Retinal pigment epithelial cell (primary cell): ENCODE measurements at regions not wholly inside any gene's neighbourhood (a gene's known extent, or its start where the extent isn't known, plus 50 kb on each side); places are given as distances from the start of the nearest gene placed in this dataset.

Source experiments
- DNase-seq: peaks from one replicate; pipeline ENCODE4 v3.0.0-alpha.2; 2010; ENCODE audit warnings: low read depth
- H3K4me3 ChIP-seq: 2 replicates; pipeline ENCODE4 v1.5.1; 2011; ENCODE audit warnings: mild to moderate bottlenecking, low read length, control low read depth, moderate library complexity
- TF ChIP-seq, protein P1 (sequence below): conservative IDR thresholded peaks from 2 replicates; pipeline ENCODE4 v1.5.1; 2011; ENCODE audit warnings: low read depth, low read length, control low read depth, inconsistent platforms

DNA sequence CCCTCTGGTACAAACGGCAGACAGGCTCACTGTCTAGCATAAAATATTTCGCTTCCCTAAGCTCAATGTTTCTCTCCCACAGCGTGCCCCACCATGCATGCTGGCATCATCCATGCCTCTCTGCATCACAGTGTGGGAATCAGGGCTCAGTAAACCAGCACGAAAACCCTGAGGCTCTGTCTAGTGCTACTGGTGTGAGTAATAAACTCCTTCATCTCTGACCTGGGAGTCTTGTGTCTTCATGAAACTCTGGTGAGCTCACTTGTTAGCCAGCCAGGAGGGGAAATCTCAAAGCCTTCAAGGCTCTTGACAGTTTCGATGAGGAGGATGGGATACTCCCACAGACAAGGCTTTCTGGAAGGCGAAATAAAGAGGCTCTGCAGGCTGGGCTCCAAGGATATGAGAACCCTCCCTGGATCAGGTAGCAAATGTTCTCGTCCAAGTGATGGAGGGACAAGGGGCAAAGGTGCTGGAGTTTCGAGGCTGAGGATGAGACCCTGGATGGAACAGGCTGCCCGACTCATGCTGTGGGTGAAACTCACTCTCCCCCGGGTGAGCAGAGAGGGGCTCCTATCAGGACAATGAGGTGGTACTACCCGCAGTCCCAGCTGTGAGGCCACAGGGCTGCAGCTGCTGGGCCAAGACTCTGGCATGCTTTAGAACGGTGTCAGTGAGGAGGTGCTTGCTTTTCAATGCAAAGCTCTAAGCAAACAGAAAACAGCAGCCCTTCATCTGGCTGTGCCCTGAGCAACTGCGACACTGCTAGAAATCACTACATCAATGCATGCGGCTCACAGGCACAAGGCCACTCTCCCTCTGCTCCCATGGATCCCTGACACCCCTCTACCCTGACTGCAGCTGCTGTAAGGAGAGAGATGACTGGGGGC, 69.3 kb downstream of the SHANK2 start:
- DNase-seq = no peak
- TF ChIP-seq, protein P1, sequence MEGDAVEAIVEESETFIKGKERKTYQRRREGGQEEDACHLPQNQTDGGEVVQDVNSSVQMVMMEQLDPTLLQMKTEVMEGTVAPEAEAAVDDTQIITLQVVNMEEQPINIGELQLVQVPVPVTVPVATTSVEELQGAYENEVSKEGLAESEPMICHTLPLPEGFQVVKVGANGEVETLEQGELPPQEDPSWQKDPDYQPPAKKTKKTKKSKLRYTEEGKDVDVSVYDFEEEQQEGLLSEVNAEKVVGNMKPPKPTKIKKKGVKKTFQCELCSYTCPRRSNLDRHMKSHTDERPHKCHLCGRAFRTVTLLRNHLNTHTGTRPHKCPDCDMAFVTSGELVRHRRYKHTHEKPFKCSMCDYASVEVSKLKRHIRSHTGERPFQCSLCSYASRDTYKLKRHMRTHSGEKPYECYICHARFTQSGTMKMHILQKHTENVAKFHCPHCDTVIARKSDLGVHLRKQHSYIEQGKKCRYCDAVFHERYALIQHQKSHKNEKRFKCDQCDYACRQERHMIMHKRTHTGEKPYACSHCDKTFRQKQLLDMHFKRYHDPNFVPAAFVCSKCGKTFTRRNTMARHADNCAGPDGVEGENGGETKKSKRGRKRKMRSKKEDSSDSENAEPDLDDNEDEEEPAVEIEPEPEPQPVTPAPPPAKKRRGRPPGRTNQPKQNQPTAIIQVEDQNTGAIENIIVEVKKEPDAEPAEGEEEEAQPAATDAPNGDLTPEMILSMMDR = no peak
- H3K4me3 ChIP-seq = no peak overlapping the region

DNA sequence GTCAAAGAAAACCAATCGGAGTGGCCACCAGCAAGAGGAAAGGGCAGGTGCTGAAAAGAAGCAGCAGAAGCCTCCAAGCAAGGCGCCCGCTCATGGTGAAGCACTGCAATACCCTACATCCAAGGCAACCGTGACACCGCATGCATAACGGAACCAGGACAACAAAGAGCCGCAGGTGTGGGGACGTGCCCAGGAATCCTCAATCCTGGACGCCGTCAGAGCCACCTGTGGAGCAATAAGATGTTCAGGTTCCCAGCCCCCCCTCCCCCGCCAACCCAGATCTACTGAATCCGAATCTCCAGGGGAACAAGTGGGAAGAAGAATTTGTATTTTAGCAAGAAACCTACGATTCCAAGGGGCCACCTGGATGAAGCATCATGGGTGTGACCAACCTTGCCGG, 70.8 kb downstream of the SHANK2 start:
- TF ChIP-seq, protein P1 = no peak
- no peak overlapping the region for H3K4me3 ChIP-seq
- no peak for DNase-seq

DNA sequence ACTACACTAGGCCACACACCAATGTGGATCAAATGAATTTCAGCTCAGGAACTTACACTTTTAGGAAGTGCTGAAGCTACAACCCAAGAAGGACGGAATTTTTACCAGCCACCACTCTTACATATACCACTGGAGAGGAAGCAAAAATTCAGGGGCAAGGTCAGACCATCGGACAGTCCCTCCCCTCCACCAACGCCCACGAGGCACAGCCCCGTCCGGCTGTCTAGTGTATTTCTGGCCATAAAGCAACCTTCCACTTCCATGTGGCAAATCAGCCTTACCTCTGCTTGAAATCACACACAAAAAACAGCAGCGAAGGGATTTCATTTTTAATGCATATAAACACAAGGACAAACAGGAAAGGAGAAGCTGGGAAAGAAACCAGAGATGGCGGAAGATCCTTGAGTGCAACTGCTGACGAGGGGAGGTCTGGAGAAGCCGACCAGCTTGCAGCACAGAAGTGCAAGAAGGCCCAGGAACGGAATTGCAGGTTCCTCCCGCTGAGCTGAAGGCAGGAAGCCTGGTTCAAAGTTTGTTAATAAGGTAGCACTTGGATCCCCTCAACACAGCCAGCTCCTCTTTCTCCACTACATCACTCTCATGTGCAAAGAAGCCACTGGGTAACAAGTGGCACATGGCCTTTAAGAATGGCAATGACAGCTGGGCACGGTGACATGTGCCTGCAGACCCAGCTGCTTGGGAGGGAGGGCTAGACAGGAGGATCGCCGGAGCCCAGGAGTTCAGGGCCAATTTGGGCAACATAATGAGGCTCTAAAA, 71.5 kb downstream of the SHANK2 start:
- no peak for DNase-seq
- H3K4me3 ChIP-seq = no peak overlapping the region
- TF ChIP-seq, protein P1 = no peak

DNA sequence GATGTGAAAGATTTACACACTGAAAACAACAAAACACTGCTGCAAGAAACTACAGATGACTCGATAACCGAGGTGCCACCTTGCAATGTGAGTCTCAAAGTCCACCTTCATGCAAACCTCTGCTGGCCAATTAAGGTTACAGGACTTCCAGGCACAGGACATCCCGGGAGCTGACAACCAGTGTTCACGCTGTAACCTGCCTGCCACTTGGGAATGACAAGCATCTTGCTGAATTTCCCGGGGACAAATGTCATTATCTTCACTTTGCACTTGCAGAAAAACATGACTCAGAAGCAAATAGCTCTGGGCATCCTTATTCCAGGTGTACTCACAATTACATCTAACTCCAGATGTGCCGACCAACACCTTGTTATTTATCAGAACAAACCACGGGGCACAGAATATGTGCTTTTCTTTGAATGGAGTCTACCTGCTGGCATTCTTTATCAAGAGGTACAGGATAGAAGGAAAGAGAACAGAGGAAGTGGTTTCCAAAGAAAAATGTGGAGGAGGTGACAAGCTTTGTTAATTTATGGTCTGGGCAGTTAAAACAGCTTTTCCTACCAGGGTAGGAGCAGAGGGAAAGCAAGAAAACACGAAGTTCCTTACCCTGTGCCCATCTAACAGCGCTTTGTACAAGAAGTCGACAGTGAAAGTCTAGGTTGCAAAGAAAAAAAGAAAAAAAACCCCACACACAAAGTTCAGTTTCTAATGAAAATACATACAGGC, 72.3 kb downstream of the SHANK2 start:
- H3K4me3 ChIP-seq = no peak overlapping the region
- TF ChIP-seq, protein P1 = no peak
- DNase-seq = no peak

DNA sequence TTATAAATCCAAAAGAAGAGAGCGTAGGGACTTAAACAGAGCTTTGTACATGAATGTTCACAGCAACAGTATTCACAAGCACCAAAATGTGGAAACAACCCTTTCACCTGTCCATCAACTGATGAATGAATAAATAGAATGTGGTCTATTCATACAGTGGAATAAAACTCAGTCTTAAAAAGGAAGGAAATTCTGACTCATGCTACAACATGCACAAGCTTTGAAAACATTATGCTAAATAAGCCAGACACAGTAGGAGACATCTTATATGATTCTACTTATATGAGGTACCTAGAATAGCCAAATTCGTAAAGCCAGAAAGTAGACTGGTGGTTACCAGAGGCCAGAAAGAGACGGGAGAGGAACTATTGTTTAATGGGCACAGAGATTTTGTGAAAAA, 74.3 kb downstream of the SHANK2 start:
- H3K4me3 ChIP-seq = no peak overlapping the region
- no peak for DNase-seq

DNA sequence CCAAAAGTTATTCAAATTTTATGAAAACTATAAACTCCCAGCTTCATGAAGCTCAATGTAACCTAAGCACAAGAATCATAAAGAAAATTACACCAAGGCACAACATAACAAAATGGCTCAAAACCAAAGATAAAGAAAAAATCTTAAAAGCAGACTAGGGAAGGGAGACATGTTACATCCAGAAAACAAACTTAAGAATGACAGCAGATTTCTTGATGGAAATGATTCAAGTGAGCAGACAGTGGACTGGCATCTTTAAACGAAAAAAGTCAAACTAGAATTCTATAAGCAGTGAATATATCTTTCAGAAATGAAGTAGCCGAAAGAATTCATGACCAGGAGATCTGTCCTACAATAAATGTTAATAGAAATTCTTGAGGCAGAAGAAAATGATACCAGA, 75.6 kb downstream of the SHANK2 start:
- H3K4me3 ChIP-seq = no peak overlapping the region
- TF ChIP-seq, protein P1 = no peak
- DNase-seq = no peak

More for the DNA sequence above, 74.3 kb downstream of the SHANK2 start:
- TF ChIP-seq, protein P1 = no peak
